ENCODE measurements at regions not wholly inside any gene's neighbourhood (a gene's known extent, or its start where the extent isn't known, plus 50 kb on each side); places are given as distances from the start of the nearest gene placed in this dataset.

DNA sequence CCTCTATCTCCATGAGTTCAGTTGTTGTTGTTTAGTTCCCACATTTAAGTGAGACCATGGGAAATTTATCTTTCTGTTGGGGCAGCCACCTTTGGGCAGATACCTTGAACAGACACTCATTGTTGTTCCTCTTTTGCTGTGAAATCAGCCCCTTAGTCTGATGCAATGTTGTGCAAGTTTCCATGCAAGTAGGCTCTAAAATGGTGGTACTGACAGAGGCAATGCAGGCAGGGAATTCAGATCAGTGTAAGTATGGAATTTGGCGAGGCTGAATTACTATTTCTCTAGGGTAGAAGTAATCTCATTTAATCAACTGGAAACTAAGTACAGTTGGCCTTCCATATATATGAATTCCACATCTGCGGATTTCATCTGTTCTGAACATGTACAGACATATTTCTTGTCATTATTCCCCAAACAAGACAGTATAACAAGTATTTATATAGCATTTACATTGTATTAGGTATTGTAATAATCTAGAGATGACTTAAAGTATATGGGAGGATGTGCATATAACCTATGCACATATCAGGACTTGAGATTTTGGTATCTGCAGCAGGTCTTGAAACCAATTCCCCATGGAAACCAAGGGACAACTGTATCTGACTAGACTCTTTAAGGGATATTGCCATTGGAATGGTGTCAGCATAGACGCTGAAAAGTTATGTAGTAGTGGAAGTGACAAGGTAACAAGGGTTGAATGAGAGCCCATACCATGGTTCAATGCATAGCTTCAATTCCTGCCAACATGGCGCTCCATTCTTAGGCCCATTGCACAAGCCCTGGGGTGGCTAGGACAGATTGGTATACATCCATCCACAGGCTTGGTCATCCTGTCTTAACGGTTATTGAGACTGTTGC, 281.5 kb upstream of the HTR2A start:
- no peaks in the 10 kb centered on the region for H3K27me3 ChIP-seq (ENCODE audit: insufficient read depth, low read depth, severe bottlenecking)
- no peak overlapping the region for H3K27ac ChIP-seq
- no peak overlapping the region for H3K4me3 ChIP-seq (ENCODE audit: low read depth, low read length)
- TF ChIP-seq, protein P1, sequence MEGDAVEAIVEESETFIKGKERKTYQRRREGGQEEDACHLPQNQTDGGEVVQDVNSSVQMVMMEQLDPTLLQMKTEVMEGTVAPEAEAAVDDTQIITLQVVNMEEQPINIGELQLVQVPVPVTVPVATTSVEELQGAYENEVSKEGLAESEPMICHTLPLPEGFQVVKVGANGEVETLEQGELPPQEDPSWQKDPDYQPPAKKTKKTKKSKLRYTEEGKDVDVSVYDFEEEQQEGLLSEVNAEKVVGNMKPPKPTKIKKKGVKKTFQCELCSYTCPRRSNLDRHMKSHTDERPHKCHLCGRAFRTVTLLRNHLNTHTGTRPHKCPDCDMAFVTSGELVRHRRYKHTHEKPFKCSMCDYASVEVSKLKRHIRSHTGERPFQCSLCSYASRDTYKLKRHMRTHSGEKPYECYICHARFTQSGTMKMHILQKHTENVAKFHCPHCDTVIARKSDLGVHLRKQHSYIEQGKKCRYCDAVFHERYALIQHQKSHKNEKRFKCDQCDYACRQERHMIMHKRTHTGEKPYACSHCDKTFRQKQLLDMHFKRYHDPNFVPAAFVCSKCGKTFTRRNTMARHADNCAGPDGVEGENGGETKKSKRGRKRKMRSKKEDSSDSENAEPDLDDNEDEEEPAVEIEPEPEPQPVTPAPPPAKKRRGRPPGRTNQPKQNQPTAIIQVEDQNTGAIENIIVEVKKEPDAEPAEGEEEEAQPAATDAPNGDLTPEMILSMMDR (IDR thresholded peaks at IDR 0.05; ENCODE audit: low read depth, low read length), result no peak
- no peak for DNase-seq
- no peaks in the 10 kb centered on the region for H3K9me3 ChIP-seq (ENCODE audit: severe bottlenecking)
- no peaks in the 10 kb centered on the region for H3K36me3 ChIP-seq

- H3K9me3 ChIP-seq (ENCODE audit: severe bottlenecking), result no peaks in the 10 kb centered on the region
- H3K36me3 ChIP-seq, result no peaks in the 10 kb centered on the region
- no peak overlapping the region for H3K4me3 ChIP-seq (ENCODE audit: low read depth, low read length)
- H3K27me3 ChIP-seq (ENCODE audit: insufficient read depth, low read depth, severe bottlenecking), result no peaks in the 10 kb centered on the region
- H3K27ac ChIP-seq, result no peak overlapping the region
- TF ChIP-seq, protein P1 (IDR thresholded peaks at IDR 0.05; ENCODE audit: low read depth, low read length), result no peak
- DNase-seq, result no peak
Measured at GRCh38 chr13:47175172-47175866, 278.5 kb upstream of the HTR2A start.

DNA sequence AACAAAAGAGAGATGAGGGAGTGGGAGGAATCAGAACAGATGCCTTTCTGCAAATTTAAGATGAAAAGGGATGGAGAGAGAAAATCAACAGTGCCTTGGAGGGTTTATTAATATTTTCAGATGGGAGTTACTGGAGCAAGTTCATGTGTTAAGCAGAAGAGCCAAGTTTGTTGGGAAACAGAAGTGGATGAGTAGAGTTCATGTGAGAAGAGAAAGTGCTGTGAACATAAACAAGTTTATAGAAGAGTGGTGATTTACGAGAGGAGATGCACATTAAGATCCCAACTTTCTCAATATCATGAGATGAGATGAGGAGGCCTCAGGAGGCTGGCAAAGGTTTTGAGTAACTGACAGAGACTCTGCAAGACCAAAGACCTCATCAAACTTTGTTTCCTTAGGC, 274.1 kb upstream of the HTR2A start:
- no peak for DNase-seq
- no peak overlapping the region for H3K27ac ChIP-seq
- H3K9me3 ChIP-seq (ENCODE audit: severe bottlenecking), result no peaks in the 10 kb centered on the region
- no peaks in the 10 kb centered on the region for H3K36me3 ChIP-seq
- no peaks in the 10 kb centered on the region for H3K27me3 ChIP-seq (ENCODE audit: insufficient read depth, low read depth, severe bottlenecking)
- H3K4me3 ChIP-seq (ENCODE audit: low read depth, low read length), result no peak overlapping the region
- TF ChIP-seq, protein P1 (IDR thresholded peaks at IDR 0.05; ENCODE audit: low read depth, low read length), result no peak

DNA sequence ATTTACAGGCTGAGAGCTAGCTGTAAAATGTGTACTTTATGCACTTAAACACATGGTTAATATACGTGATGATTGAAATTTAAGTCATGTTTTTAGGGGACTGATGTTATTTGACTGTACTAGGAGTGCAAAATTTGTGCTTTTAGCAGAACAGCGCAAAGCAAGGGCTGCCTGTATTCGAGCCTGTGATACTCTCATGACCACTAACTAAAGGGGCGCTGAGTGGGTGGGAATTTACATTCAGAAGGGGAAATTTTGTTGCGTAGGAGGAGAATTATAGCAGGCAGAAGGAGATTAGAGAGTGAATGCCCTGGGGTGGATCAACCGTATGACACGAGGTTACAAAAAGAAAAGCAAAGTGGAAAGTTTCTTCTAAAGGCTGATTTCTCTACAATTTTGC, 271.8 kb upstream of the HTR2A start:
- Histone ChIP-seq H3K4me3 (ENCODE audit: low read depth, low read length) (no peak overlapping the region), H3K9me3 (ENCODE audit: severe bottlenecking) (no peaks in the 10 kb centered on the region), H3K36me3 (no peaks in the 10 kb centered on the region), H3K27ac (no peak overlapping the region), H3K27me3 (ENCODE audit: insufficient read depth, low read depth, severe bottlenecking) (no peaks in the 10 kb centered on the region)
- TF ChIP-seq, protein P1 (IDR thresholded peaks at IDR 0.05; ENCODE audit: low read depth, low read length), result no peak
- DNase-seq, result no peak

GRCh38 chr13:47168066-47168465, 271.2 kb upstream of the HTR2A start:
- H3K27ac ChIP-seq, result no peak overlapping the region
- DNase-seq, result no peak
- no peak overlapping the region for H3K4me3 ChIP-seq (ENCODE audit: low read depth, low read length)

More at GRCh38 chr13:47168066-47168465, 271.2 kb upstream of the HTR2A start:
- H3K36me3 ChIP-seq, result no peaks in the 10 kb centered on the region
- H3K27me3 ChIP-seq (ENCODE audit: insufficient read depth, low read depth, severe bottlenecking), result no peaks in the 10 kb centered on the region
- no peaks in the 10 kb centered on the region for H3K9me3 ChIP-seq (ENCODE audit: severe bottlenecking)
- TF ChIP-seq, protein P1 (IDR thresholded peaks at IDR 0.05; ENCODE audit: low read depth, low read length), result no peak

Data from WERI-Rb-1 (cell line).